ENCODE measurements at regions not wholly inside any gene's neighbourhood (a gene's known extent, or its start where the extent isn't known, plus 50 kb on each side); places are given as distances from the start of the nearest gene placed in this dataset.

- no peak for DNase-seq
These were observed 349.2 kb downstream of the GADD45G start for GRCh38 chr9:89953824-89954615.

- DNase-seq: no peak
These were observed 350.3 kb downstream of the GADD45G start for GRCh38 chr9:89955144-89955543.

GRCh38 chr9:89955626-89956025 lies 350.8 kb downstream of the GADD45G start:
- no peak for DNase-seq

GRCh38 chr9:89956331-89956730 lies 351.5 kb downstream of the GADD45G start:
- DNase-seq: no peak

- no peak for DNase-seq
These were observed 352.1 kb downstream of the GADD45G start for GRCh38 chr9:89956907-89957306.

- DNase-seq: no peak
These were observed 353.3 kb downstream of the GADD45G start for GRCh38 chr9:89958086-89958485.

GRCh38 chr9:89961616-89962341 lies 357.0 kb downstream of the GADD45G start:
- DNase-seq: no peak

GRCh38 chr9:89963280-89963679 lies 358.5 kb downstream of the GADD45G start:
- DNase-seq: no peak

DNA sequence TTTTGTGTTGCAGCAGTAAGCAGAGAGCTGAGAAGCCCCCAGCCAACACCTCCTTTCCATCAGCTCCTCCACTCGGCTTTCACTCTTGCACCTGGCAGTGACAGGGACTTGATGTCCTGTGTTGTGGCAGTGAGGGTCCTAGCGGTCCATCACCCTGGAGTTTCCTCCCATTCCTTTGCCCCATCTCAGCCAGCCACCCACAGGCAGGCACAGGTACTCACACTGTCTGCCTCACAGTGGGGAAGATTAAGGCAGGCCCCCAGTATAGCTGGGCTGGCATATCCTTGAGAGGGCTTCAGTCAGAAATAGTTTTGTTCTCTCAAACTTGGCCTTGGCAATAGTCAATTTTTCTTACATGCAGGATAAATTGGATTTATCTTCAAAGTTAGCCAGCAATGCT lies 362.7 kb downstream of the GADD45G start:
- DNase-seq: no peak

GRCh38 chr9:89969156-89969675 lies 364.4 kb downstream of the GADD45G start:
- DNase-seq: no peak

GRCh38 chr9:89969881-89970639 lies 365.2 kb downstream of the GADD45G start:
- DNase-seq: no peak

DNA sequence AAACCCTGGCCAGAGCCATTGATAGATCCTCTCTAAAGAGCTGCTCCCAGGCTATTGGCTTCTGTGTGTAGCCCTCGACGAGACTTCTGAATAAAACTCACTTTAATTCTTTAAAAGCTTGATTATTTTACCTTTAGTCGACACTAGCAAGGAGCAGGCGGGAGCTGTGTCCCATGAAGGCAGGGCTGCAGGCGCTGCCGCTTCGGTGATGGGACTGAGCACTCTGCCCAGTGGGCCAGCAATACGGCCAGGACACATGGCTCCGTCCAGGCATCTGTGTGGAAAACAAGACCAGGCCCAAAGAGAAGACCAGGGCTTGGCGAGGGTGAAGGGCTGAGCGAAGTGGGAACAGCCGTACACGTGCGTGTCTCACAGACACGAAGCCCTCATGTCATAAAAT lies 365.9 kb downstream of the GADD45G start:
- no peak for DNase-seq

DNA sequence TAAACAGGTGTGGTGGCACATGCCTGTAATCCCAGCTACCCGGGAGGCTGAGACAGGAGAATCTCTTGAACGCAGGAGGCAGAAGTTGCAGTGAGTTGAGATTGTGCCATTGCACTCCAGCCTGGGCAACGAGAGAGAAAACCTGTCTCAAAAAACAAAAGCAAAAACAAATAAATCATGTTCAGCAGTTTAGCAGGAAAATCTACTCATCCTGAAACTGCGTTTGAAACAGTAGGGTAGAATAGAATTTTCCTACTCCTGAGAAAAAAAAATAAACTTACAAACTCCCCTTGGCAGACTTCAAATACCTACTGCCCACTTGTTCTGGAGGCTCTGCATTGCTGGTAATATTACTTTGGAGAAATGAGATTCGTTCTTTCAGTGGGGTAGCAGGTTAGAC lies 367.7 kb downstream of the GADD45G start:
- no peak for DNase-seq

DNA sequence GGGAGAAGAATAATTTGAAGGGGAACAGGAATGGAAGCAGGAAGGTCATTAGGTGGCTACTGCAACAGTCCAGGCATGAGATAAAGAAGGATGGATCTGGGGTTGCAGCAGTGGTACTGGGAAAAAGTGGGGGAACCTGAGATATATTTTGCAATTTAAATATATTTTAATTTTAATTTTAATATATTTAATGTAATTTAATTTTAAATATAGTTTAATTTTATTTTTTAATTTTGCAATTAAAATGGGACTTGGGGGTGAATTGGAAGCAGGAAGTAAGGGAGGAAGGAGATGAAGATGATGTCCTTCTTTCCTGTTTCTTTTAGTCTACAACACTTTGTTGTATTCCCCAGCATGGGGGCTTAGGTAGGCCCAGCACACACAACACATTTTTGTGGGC lies 369.8 kb downstream of the GADD45G start:
- DNase-seq: no peak

DNA sequence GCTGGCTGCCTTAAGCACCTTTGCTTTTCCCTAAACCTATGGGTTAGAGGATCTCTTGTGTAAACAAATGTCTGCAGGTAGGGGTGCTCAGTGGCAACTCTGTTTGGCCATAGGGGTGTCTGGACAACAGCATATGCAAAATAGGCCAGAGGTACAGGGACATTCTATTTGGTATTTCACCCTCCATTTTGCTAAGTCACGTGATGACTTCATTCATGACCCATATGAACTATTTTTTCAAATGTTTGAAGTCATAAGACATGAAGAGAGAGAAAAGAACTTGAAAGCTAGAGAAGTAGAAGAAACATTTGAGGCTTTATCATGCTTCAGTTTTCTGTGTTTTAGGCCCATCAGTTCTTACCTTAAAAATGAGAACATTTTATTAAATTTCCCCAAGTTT lies 370.2 kb downstream of the GADD45G start:
- no peak for DNase-seq

GRCh38 chr9:89975630-89976029 lies 370.8 kb downstream of the GADD45G start:
- no peak for DNase-seq

DNA sequence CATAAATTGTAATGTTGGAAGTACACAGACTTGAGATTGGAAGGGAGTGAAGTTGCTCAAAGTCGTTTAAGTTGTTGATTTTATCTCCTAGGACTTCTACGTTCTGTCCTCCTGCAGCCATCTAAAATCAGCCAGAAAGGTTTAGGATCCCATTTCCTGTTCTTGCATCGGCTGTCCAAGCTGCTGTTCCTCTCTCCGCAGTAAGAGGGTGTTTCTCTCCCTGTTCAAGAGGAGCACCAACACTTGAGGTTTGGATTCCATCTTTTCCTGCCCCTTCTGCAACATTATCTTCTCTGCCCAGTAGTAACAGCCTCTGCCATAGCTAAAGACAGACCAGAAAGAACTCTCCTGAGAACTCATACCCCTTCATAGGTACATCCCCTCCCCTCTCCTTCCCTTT lies 373.4 kb downstream of the GADD45G start:
- DNase-seq: no peak

GRCh38 chr9:89980600-89980999 lies 375.8 kb downstream of the GADD45G start:
- no peak for DNase-seq

DNA sequence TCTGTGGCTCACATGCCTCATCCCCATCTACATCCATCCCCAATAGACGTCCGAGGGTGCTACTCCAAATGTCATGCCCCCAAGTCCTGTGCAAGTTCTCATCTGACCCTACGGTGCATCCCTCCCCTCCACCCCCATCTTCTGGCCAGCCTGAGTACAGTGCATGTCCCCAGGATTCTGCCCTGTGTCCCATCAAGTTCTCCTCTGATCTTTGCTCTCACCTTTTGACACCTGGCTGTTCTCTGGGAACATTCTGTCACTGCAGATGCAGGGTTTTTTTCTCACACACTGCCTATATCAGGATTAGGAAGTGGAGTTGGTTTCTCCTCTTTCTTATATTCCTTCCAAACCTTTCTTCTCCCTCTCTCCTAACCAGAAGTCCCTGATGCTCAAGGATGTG lies 377.2 kb downstream of the GADD45G start:
- DNase-seq: no peak

- no peak for DNase-seq
These were observed 378.6 kb downstream of the GADD45G start for GRCh38 chr9:89983411-89983810.

- no peak for DNase-seq
These were observed 379.4 kb downstream of the GADD45G start for GRCh38 chr9:89984214-89984613.

DNA sequence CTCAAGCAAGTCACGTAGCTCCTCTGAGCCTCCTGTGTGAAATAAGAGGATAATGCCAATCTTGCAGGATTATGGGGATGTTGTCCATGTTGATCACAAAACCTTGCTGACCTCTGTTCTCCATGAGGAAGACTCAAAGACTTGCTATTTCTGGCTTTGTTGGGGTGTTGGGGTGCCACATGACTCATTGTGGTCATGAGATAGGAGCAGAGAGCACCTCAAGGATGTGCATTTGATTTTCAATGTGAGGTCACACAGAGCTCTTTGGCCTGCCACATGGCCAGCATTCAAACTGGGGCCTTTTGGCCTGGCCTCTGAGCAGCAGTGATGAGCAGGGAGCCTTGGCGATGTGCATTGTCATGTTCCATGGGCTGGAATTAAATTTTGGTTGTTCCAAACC lies 380.3 kb downstream of the GADD45G start:
- DNase-seq: no peak

GRCh38 chr9:89986190-89986589 lies 381.4 kb downstream of the GADD45G start:
- DNase-seq: no peak

DNA sequence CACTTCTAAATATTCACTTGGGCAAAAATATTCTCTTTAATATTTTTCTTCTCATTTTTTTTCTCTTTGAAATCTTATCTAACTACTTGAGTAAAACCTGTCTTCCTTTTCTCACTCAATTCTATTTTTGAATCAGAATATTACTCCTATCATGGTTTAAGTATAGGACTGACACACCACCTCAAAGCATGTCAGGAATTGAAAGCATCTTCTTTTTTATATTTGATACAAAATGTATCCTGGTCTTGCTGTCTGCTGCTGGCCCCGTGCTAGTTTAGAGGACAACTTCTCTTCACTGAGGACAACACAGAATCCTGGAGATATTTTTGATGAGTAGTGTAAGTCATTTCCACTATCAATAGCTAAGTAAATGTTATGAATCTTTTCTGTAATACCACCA lies 383.6 kb downstream of the GADD45G start:
- no peak for DNase-seq
